HG02970 (cell line): ENCODE measurements at regions not wholly inside any gene's neighbourhood (a gene's known extent, or its start where the extent isn't known, plus 50 kb on each side); places are given as distances from the start of the nearest gene placed in this dataset.

Source experiments
- ATAC-seq: cut with Tn5 transposase; IDR thresholded peaks from one replicate; pipeline ENCODE4 v1.9.1; 2021; ENCODE audit warnings: mild to moderate bottlenecking, moderate library complexity, moderate number of reproducible peaks; ENCODE audit not compliant: unreplicated experiment, low FRiP score

GRCh38 chrX:10076765-10077164 is 80.0 kb upstream of the CLCN4 start:
- no peak for ATAC-seq

GRCh38 chrX:10077425-10078188 is 79.2 kb upstream of the CLCN4 start:
- ATAC-seq, result no peak

- no peak for ATAC-seq
These were observed 78.5 kb upstream of the CLCN4 start for GRCh38 chrX:10078266-10078665.

GRCh38 chrX:10079231-10079630 is 77.5 kb upstream of the CLCN4 start:
- ATAC-seq, result no peak

- no peak for ATAC-seq
These were observed 73.0 kb upstream of the CLCN4 start for GRCh38 chrX:10083809-10084208.

GRCh38 chrX:10085223-10085622 is 71.6 kb upstream of the CLCN4 start:
- no peak for ATAC-seq

- ATAC-seq, result no peak
These were observed 70.1 kb upstream of the CLCN4 start for GRCh38 chrX:10086676-10087075.

- no peak for ATAC-seq
These were observed 69.4 kb upstream of the CLCN4 start for GRCh38 chrX:10087391-10087790.

GRCh38 chrX:10089378-10089795 is 67.4 kb upstream of the CLCN4 start:
- no peak for ATAC-seq

GRCh38 chrX:10090319-10090718 is 66.5 kb upstream of the CLCN4 start:
- ATAC-seq, result no peak

GRCh38 chrX:10095246-10095645 is 61.5 kb upstream of the CLCN4 start:
- no peak for ATAC-seq

GRCh38 chrX:10095698-10096432 is 60.9 kb upstream of the CLCN4 start:
- no peak for ATAC-seq

GRCh38 chrX:10098270-10098713 is 58.5 kb upstream of the CLCN4 start:
- peak; percentile 59 for ATAC-seq

- ATAC-seq, result no peak
These were observed 57.4 kb upstream of the CLCN4 start for GRCh38 chrX:10099411-10099810.

GRCh38 chrX:10101269-10101668 is 55.5 kb upstream of the CLCN4 start:
- no peak for ATAC-seq

- no peak for ATAC-seq
These were observed 54.6 kb upstream of the CLCN4 start for GRCh38 chrX:10102046-10102704.

- ATAC-seq, result no peak
These were observed 53.8 kb upstream of the CLCN4 start for GRCh38 chrX:10103023-10103422.

GRCh38 chrX:10104958-10105658 is 51.7 kb upstream of the CLCN4 start:
- no peak for ATAC-seq

- no peak for ATAC-seq
These were observed 50.0 kb upstream of the CLCN4 start for GRCh38 chrX:10106806-10107205.
